Coronary artery (tissue), 2 donors: ENCODE measurements at regions not wholly inside any gene's neighbourhood (a gene's known extent, or its start where the extent isn't known, plus 50 kb on each side); places are given as distances from the start of the nearest gene placed in this dataset.

Source experiments
- DNase-seq: peaks from one replicate; pipeline ENCODE4 v3.0.0-alpha.2; 2017; ENCODE audit warnings: low spot score
- H3K27ac ChIP-seq, 2 donors: fragments of 200-600 bp; sonication (generic); one replicate each; pipeline ENCODE4 v1.5.1; 2016 to 2019
- H3K4me3 ChIP-seq: fragments of 200-600 bp; sonication (generic); 2 replicates; pipeline ENCODE4 v1.5.1; 2016; ENCODE audit warnings: mild to moderate bottlenecking, moderate library complexity
- CTCF ChIP-seq: fragments of 200-600 bp; sonication (generic); IDR thresholded peaks from one replicate; pipeline ENCODE4 v1.5.1; 2019; ENCODE audit warnings: antibody characterized with exemption

- no peak for TF ChIP-seq CTCF
- H3K4me3 ChIP-seq: no peak overlapping the region
- H3K27ac ChIP-seq: no peak overlapping the region
- DNase-seq: no peak
Observed at GRCh38 chr2:186189816-186190215, 296.2 kb upstream of the ZC3H15 start.

- DNase-seq: no peak
- no peak for TF ChIP-seq CTCF
Observed at GRCh38 chr2:186195696-186196095, 290.4 kb upstream of the ZC3H15 start.

GRCh38 chr2:186197955-186198354, 288.1 kb upstream of the ZC3H15 start:
- no peak for DNase-seq
- H3K4me3 ChIP-seq: no peak overlapping the region
- no peak for TF ChIP-seq CTCF
- H3K27ac ChIP-seq: no peak overlapping the region

More at GRCh38 chr2:186195696-186196095, 290.4 kb upstream of the ZC3H15 start:
- no peak overlapping the region for H3K27ac ChIP-seq
- no peak overlapping the region for H3K4me3 ChIP-seq

GRCh38 chr2:186199029-186199428, 287.0 kb upstream of the ZC3H15 start:
- DNase-seq: no peak
- TF ChIP-seq CTCF: no peak
- H3K27ac ChIP-seq: no peak overlapping the region
- no peak overlapping the region for H3K4me3 ChIP-seq

GRCh38 chr2:186201371-186201770, 284.7 kb upstream of the ZC3H15 start:
- H3K27ac ChIP-seq: no peak overlapping the region
- no peak for DNase-seq
- no peak for TF ChIP-seq CTCF
- no peak overlapping the region for H3K4me3 ChIP-seq

- no peak for TF ChIP-seq CTCF
- H3K27ac ChIP-seq: no peak overlapping the region
- no peak for DNase-seq
- no peak overlapping the region for H3K4me3 ChIP-seq
Observed at GRCh38 chr2:186205254-186205911, 280.7 kb upstream of the ZC3H15 start.

GRCh38 chr2:186209532-186209931, 276.5 kb upstream of the ZC3H15 start:
- Histone ChIP-seq H3K4me3 (no peak overlapping the region), H3K27ac (no peak overlapping the region)
- TF ChIP-seq CTCF: no peak
- no peak for DNase-seq
